ENCODE measurements at regions not wholly inside any gene's neighbourhood (a gene's known extent, or its start where the extent isn't known, plus 50 kb on each side); places are given as distances from the start of the nearest gene placed in this dataset.

- TF ChIP-seq EP300 (IDR thresholded peaks at IDR 0.05) (no peak), POLR2A (IDR thresholded peaks at IDR 0.05) (no peak)
Measured at GRCh38 chr5:125254267-125254666, 507.8 kb upstream of the ZNF608 start.

All from tibial nerve (tissue), 3 donors.